HG03139 (cell line): ENCODE measurements at regions not wholly inside any gene's neighbourhood (a gene's known extent, or its start where the extent isn't known, plus 50 kb on each side); places are given as distances from the start of the nearest gene placed in this dataset.

ENCODE experiments used
- ATAC-seq: cut with Tn5 transposase; IDR thresholded peaks from one replicate; pipeline ENCODE4 v1.9.1; 2021; ENCODE audit not compliant: unreplicated experiment

DNA sequence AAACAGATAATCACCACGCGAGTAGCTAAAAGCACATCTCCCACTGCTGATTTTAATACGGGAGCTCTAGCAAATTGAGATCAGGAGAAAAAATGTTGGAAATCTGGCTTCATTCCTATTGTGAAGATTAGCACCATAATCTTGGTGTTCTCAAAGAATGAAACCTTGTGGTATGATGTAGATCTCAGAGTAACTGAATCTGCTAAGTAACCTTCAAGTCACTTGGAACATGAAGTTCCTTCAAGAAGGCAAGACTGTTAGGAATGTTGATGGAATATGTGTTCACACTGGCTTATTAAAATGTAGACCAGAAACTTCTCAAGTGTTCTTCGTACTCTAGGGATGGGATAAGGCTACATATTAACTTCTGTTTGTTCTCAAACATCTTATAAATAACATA is 117.4 kb upstream of the CHRM3 start:
- ATAC-seq, result no peak

DNA sequence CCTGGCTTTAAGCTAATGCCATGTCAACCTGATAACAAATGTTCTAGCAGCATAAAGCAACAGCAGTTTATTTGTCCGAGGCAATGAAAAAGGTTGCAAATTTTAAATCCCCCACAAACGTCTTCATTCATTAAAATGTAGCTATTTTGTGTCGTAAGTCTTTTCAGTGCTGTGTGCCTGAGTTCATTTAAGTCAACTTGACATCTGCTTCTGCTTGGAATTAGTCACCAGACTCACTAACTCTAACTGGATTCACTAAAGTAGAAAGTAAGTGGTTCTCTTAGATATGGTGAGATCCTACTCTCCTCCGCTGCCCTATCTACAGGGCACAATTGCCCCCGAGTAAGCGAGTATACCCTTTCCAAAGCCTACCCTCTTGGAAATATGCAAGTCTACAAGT is 118.4 kb upstream of the CHRM3 start:
- ATAC-seq, result no peak

DNA sequence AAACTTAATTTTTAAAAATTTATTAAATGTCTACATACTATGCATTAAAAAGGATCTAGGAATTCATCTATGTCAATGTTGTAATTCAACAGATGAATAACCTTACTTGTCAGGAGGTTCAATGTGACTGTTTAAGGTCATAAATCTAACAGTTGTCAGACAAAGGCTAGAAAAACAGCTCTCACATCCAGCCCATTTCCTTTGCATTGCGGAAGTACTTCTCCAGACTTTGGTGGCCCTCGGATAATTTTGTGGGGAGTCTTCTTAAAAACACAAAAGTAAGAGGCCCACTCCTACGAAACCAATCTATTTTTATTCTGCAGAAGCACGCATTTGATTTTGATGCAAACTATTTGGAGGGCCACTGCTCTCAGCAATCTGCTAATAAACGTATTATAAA is 122.6 kb upstream of the CHRM3 start:
- ATAC-seq, result no peak

DNA sequence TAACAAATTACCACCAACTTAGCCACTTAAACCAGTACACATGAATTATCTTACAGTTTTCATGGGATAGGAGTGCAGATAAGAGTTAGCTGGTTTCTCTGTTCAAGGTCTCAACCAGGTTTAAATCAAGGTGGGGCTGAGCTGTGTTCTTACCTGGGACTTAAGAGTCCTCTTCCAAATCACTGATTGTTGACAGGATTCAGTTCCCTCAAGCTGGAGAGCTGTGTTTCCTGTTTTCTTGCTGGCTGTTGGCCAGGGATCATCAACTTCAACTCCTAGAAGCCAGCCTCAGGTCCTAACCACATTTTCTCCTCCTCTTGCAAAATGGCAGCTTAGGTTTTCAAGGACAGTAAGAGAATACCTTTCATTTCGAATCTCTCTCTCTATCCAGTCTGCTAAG is 123.8 kb upstream of the CHRM3 start:
- ATAC-seq, result no peak

DNA sequence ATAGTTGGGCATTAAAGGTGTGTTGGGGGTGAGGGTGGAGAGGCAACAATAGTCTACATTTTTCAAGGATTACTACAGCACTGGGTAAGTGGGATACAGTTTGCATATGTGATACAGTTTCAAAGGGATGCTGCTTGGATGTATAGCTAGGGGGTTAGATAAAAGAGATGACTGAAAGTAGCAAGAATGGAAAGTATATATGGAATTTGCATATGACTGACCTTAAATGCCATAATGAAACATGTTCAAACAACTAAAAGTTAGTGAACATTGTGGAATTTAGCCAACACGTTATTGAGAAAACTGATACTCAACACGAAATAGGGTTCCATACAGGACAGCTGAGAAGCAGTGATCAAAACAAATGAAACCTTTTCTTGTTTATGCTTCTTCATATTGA is 124.8 kb upstream of the CHRM3 start:
- no peak for ATAC-seq

DNA sequence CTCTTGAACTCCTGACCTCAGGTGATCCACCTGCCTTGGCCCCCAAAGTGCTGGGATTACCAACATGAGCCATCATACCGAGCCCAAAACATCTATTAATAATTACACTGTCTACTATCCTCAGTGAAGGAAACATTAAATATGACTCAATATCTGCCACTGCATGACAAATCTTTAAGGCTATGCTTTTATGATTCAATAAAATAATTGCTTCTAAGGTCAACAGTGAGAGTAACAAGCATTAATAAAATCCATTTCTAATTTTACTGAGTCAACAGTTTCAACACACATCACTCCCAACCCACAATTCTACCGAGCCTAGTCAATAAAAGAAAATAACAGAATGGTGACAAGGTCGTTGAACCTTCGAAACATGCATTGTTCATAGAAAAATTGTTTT is 125.5 kb upstream of the CHRM3 start:
- ATAC-seq, result no peak

DNA sequence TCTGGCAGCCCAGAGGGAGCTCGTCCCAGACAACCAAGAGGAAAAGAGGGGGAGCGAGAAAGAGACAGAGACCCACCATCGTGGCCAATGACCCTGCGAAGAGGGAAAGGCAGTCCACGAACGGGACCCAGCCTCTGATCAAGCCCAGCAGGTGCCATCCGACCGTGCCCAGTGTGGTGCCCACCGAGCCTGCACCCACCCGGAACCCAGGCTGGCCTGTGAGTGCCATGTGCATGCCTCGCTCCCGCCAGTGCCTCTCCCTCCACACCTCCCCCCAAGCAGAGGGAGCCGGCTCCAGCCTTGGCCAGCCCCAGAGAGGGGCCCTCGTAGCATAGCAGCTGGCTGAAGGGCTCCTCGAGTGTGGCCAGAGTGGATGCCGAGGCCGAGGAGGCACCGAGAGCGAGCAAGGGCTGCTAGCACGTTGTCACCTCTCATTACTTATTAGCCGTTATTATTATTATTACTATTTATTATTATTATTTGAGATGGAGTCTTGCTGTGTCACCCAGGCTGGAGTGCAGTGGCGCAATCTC is 130.7 kb upstream of the CHRM3 start:
- ATAC-seq, result no peak

DNA sequence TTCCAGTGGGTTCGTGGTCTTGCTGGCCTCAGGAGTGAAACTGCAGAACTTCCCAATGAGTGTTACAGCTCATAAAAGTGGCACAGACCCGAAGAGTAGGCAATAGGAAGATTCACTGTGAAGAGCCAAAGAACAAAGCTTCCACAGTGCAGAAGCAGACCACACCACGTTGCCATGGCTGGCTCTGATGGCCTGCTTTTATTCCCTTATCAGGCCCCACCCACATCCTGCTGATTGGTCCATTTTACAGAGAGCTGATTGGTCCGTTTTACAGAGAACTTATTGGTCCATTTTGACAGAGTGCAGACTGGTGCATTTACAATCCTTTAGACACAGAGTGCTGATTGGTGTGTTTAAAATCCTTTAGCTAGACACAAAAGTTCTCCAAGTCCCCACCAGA is 131.4 kb upstream of the CHRM3 start:
- ATAC-seq, result no peak

DNA sequence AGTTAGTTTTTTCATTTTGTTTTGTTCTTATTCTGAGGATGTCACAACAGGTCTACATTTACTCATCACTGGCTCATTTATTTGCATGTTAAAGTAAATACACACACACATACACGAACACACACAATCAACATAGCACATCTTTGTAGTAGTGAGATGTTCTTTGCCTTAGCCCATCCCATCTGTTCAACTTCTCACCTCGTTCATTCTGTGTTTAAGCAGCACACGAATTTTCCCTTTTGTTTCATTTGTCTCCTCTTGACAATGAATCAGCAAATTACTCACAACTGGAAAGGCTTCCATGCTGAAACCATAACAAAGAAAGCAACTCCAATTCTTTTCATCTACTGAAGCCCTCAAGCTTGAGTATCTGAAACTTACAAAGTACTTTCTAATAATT is 133.3 kb upstream of the CHRM3 start:
- no peak for ATAC-seq

DNA sequence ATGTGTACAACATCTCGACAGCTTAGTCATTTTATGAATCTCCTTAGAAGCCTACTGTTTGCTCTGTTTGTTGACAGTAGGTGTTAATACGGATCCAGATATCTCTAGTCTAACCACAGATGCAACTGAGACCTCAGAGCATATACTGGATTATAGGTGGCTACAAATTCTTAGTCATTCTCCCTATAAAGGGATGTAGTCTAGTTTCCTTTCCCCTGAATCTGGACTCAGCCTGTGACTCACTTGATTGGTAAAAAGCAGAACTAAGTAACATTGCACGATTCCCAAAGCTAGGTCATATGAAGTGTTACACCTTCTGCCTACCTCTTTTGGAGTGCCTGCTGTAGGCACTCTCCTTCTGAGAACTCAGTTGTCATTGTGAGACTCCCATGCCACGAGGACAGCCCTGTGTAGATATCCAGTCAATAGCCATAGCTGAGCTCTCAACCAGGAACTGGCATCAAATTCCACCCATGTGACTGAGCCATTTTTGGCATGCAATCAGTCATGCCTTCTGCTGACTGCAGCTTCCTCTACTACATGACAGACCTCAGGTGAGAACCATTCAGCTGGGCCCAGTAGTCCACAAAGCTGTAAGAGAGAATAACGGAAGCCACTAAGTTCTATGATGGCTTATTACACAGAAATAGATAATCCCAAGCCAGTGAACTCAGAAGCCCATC is 135.9 kb upstream of the CHRM3 start:
- ATAC-seq, result no peak

DNA sequence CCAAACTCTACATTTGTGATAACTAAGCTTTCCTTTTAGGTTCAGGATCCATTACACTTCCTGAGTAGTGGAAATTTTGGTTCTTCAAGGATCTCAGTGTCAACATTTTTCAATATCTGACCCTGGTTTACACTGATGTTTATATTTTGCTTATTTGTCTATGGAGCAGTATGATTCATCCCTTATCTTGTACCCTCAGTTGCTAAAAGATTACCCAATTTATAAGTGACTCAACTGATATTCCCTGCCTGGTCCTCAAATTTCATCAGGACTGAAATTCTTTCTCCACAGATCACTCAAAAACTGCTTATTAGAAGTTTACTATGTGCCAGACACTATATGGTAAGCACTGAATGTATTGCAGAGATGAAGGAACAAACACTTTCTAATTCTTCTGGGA is 139.1 kb upstream of the CHRM3 start:
- no peak for ATAC-seq

DNA sequence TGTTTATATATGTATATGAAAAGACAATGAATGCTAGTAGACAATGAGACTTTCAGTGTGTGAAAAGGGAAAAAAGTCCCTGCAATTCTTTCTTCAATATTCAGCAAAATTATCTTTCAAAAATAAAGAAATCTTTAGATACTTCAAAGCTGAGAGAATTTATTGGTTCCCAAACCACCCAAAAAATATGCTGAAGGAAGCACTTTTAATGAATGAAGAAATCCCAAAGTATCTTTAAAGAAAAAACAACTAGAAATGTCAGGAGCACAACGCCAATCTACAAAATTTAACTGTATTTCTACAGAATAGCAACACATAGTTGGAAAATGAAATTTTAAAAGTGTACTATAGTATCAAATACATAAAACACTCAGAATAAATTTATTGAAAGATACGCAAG is 142.3 kb upstream of the CHRM3 start:
- no peak for ATAC-seq

DNA sequence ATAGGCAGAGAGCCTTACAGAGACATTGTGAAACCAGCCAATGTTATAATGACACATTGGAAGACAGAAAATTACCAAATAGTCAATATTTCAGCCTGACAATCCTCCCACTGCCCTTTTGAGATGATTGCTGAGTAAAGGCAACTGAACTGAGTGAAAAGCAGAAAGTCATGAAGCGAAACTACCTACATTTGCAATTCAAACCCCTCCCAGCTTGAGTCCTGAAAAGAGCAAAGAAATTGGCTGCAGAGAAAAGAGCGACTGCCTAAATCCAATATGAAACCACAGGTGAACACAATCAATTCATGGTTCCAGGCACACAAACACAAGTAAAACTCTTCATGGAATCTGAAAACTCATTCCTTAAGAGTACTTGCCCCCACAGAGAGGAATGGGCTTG is 143.4 kb upstream of the CHRM3 start:
- no peak for ATAC-seq

DNA sequence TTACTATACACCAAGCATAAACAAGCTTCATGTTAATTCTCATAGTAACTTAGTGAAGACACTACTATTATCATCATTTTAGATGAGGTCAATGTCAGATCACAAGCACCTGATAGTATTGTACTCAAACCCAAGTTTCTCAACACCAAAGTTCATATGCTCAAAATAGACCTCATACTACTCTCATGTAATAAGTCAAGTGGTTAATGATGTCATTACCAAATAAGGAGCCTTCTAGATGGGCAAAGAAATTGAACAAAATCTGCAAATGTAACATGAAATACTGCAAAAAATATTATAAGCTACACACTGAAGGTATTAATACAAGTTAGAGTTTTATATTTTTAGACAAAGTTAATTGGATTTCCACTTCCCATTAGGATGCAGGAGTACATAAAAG is 144.0 kb upstream of the CHRM3 start:
- ATAC-seq, result no peak

DNA sequence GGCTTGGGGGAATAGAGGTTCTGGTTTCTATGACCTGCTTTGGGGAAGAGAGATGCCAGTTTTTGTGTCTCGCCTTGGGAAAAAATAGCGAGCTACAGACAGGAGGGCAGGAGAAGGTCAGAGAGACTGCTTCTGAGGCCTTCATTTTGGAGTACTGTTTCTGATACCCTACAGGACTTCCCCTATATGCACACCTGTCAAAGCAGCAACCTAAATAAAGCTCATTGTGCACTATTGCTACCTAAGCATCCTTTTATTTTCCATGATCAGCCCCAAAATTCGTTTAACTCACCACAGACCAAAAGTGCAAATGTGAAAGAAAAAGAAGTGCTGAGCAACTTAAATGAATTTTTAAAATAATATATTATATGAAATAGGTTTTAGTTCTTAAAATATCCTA is 145.6 kb upstream of the CHRM3 start:
- no peak for ATAC-seq

DNA sequence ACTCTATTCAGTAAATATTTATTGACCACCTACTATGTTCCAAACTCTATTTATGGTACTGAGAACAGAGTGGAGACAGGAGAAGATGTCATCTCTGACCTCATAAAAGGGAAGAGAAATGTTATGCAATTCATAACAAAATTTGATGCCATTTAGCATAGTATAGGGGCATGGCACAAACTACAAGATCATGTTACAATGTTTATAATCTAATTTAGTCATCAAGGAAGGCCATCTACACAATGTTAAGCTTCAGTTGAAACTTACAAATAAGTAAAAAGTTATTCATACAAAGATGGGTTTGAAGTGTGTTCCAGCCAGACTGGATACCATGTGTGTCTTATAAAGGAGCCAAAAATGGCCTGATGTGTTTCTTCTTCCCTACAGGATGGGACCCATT is 146.8 kb upstream of the CHRM3 start:
- ATAC-seq, result no peak

DNA sequence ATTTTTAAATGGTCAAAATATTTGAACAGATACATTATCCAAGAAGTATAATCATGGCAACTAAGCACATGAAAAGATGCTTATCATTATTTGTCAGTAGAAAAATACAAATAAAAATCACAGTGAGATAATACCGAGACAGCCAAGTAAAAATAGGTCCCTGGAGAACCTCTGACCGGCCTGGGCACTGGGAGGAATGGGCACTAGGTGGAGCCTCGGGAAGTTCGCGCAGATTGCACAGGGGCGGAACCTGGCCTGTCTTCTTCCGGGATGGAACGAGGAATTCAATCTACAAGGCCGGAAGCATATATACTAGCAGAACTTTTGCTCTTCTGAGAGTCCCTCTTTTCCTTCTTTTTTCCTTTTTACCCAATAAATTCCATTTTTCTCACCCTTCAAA is 148.5 kb upstream of the CHRM3 start:
- no peak for ATAC-seq

DNA sequence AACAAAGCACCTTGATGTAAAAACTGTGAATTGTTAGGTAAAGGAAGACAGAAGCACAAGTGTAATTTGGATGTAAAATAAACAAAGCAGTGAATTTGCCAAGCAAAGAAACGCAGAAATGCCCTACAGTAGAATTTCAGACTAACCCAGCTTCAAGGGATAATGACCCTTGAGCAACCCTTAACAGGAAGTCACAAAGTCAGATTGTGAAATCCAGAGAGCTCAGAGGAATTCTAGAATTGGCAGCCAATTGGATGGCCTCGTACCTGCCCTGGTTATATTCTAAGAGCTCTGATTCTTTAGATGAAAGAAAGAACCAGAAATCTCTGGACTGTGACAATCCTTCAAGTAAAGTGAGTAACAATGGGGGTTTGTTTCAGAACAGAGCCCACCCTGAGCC is 152.7 kb upstream of the CHRM3 start:
- ATAC-seq, result no peak

DNA sequence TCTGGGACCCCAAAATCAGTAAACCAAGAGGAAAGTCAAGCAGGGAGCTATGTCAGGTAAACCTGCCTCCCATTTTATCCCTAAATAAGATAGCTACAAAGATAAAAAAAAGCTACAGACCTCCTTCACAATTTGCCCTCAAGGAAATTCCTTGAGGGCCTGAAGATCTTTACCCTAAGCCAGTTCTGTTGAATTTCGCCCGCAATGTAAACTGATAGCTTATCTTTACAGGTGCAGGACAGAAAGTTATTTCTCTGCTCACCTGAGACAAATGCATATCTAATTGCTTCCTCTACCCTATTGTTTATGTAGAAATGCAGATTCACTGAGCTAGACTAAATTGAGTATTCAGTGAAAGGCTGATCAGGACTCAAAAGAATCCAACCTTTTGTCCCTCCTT is 153.4 kb upstream of the CHRM3 start:
- ATAC-seq, result no peak

DNA sequence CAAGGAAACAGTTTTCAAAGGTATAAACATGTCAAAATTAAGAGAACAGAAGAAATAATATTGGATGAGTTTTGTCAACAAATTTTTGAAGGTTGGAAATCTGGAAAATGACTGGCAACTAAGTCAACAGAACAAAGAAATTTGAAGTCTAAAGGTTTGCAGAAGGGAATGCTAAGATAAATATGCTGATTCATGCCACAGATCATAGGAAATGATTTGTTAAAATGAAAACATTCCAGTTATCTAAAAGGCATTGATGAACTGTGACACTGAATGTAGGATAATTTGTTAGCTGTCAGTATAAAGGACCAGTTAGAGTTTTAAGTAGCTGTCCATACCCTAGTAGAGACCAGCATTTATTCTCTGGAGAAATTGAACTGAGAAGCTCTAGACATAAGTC is 157.9 kb upstream of the CHRM3 start:
- no peak for ATAC-seq

DNA sequence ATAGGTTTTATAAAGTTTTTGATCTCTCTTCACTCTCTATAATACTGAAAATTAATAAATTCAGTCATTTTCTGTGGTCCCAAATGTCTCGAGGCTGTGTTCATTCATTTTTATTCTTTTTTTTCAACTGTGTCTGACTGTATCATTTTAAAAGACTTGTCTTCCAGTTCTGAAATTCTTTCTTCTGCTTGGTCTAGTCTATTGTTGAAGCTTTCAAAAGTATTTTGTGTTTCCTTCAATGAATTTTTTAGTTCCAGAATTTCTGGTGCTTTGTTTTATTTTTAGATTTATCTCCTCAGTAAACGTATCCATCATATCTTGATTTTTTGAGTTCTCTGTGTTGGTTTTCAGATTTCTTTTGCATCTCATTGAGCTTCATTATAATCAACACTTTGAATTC is 161.0 kb upstream of the CHRM3 start:
- ATAC-seq, result no peak

DNA sequence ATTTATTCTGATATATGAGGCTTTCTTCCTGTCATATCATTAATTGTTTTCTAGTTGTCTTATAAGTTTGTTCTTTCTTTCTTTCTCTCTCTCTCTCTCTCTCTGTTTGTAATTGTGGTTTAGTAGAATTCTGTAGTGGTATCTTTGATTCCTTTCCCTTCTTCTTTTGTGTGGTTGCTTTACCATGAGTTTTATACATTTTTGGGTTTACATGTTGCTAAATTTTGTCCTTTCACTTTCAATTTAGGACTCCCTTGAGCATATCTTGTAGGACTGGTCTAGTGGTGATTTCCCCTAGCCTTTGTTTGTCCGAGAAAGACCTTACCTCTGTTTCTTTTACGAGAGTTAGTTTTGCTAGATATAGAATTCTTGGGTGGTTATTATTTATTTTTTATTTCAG is 162.3 kb upstream of the CHRM3 start:
- ATAC-seq, result no peak

DNA sequence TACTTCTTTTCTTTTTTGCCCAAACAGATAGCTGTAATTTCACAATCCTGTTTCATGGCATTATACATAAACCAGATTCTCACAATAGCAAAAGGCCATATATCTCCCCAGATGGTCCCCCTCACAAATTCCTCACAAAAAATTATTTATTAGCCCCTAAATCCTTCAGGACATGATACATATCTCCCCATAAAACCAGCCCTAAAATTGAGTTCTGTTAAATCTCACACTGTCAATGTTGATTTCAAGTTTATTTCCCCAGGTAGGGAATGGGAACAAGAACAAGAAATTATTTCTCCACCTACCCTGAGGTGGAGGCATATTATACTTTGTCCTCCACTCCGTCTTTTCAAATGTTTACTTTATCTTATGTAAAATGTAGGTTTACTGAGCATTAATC is 163.4 kb upstream of the CHRM3 start:
- ATAC-seq, result no peak
